ENCODE measurements at regions not wholly inside any gene's neighbourhood (a gene's known extent, or its start where the extent isn't known, plus 50 kb on each side); places are given as distances from the start of the nearest gene placed in this dataset.
"Not testable (repeated sequence)": the region's sequence is repeated elsewhere in the genome, so short reads cannot be mapped to it uniquely, and the experiment has no call there.

GRCh38 chr14:104252256-104253215 lies 114.1 kb downstream of the KIF26A start:
- no peak for DNase-seq

- DNase-seq = no peak
Measured at GRCh38 chr14:104253223-104253822, 114.9 kb downstream of the KIF26A start.

DNA sequence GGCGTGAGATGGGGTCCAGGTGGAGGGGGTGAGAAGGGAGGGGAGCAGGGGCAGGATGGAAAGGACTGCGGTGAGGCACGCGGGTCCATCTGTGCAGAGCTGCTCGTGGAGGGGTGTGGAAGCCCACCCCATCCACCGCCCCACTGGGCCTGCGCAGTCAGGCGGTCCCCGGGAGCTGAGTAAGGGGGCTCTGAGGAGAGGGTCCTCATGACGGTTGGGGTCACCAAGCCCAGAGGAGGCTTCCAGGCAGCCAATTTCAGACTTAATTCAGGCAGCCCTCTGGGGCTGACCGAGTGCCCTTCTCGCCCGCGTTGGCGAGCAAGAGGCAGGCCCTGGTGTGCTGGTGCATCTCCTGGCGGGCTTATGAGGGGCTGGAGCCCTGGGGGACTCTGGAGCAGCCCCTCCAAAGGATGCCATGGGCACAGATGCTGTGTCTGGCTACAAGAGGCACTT lies 115.5 kb downstream of the KIF26A start:
- no peak for DNase-seq

GRCh38 chr14:104254735-104255400 lies 116.5 kb downstream of the KIF26A start:
- no peak for DNase-seq

DNA sequence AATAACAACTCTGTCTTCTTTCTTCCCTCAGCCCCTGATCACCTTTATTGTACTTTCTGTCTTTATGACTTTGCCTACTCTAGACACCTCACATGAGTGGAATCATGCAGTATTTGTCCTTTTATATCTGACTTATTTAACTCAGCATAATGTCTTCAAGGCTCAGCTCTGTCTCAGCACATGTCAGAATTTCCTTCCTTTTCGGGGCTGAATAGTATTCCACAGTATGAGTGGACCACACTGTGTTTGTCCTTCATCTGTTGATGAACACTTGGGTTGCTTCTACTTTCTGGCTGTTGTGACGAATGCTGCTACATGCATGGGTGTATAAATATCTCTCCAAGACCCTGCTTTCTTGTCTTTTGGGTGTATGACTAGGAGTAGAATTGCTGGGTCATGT lies 117.6 kb downstream of the KIF26A start:
- DNase-seq = no peak

DNA sequence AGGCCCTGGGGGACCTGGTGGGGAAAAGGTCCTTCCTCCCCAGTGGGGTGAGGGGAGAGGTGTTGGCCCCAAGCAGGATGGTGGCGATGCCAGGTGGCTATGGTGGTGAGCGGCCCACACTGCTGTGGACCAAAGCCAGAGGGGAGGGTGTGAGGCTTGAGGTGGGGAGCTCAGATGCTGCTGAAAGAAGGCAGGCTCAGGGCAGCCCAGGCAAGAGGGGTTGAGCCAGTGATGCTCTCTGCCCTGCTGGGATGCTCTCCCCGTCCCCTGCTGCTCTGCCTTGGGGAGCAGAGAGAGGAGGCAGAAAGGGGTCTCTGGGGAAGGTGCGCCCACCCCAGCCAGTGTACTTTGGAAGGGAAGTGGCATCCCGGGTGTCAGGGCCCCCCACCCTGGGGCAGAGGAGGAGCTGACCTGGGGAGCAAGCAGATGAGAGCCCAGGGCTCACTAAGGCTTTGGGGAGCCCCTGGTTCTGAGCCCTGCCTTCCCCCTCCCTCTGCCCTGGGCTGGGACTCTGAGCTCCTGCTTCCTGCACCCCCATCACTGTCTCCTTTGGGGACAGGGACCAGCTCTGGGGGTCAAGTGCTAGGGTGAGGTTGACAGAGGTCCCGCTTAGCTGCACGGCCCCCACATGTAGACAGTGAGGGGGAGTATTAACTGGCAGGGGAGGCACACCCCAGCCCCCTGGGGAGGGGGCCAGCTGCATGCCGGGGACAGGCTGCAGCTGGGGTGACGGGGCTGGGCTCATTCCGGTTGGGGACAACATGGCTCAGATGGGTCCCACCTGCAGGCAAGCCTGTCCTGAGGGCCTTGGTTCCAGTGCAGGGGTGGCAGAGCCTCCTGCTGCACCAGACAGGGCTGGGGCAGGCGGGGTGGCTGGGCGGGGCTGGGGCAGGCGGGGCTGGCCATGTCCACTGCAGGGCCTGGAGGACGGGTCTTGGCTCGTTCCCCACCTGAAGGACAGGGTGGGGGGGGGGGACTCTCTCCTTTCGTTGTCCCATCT lies 124.4 kb downstream of the KIF26A start:
- DNase-seq = no peak

GRCh38 chr14:104263675-104264358 lies 125.4 kb downstream of the KIF26A start:
- no peak for DNase-seq

DNA sequence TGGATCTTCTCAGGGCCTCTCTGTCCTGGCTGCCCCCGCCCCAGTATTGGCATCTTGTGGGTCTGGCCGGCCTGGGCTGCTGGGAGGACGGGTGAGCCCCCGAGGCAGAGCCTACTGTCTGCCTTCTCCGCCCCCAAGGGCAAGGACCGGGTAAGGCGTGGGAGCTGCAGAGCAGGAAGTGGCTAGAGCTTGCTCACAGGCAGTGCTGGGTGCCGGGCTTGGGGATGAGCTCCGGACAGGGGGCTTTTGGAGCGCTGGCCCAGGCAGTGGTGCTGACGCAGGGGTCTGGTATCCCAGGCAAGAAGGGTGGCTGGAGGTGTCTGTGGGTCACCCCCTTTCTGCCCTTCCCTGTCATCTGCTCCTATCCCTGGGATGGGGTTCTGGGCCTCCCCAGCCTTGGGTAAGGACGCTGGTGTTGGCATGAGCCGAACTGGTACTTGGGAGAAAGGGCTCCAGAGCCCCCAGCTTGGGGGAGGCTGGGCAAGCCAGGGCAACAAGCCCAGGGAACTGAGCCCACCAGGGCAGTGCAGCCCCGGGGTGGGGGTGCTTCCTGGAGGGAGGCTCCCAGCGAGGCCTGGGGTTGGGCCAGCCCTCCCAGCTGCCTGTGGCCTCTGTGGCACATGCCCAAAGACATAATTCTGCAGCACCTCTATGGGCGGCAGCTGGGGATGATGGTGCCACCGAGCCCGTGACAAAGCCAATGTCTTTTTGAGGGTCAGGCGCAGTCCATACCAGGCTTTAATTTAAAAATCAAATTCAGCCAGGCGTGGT lies 126.3 kb downstream of the KIF26A start:
- DNase-seq = no peak

DNA sequence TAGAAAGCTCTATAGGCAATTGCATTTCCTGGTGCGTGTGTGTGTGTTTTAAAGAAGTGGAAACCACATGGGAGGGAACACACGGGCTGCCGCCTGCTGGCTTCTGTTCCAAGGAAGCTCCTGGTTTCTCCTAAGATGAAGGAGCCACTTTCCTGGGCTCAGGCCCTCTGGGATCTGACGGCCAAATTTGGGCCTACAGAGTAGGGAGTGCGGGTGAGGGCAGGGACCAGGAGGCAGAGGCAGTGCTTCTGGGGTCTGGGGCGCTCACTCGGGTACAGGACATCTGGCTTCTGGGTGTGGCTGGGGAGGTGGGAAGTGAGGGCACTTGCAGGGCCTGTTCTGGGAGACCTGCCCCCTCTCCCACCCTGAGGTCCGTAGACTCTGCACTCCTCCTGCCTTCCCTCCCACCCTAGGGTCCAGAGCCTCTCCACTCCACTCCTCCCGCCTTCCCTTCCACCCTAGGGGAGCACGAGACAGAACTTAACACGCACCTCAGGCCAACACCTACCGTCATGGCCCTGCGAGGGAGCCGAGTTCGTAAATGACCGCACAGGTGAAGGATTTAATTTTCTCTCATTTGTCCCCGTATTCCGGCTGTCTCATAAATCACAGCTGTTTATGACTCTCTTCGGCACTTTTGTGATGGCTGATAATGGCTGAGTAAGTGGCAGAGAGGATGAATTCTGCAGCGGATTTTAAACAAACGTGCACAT lies 127.7 kb downstream of the KIF26A start:
- no peak for DNase-seq

- no peak for DNase-seq
Measured at GRCh38 chr14:104266631-104267575, 128.5 kb downstream of the KIF26A start.

DNA sequence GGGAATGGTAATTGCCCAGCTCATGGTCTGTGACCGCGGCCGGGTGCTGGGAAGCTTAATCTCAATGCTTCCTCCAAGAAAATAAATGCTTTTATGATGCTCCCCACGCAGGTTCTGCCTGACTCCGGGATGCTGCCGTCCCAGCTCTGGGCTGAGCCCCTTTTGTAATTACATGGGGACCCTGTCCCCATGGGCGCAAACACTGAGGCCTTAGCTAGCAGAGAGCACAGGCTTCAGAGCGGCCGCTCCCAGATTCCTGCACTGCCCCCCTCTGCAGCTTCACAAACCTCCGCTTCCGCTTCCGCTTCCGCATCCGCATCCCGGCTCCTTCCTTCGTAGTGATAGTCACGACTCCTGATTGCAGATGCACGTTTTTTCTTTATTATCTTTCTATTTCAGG lies 129.5 kb downstream of the KIF26A start:
- DNase-seq = no peak

- DNase-seq = no peak
Measured at GRCh38 chr14:104268295-104268694, 129.9 kb downstream of the KIF26A start.

DNA sequence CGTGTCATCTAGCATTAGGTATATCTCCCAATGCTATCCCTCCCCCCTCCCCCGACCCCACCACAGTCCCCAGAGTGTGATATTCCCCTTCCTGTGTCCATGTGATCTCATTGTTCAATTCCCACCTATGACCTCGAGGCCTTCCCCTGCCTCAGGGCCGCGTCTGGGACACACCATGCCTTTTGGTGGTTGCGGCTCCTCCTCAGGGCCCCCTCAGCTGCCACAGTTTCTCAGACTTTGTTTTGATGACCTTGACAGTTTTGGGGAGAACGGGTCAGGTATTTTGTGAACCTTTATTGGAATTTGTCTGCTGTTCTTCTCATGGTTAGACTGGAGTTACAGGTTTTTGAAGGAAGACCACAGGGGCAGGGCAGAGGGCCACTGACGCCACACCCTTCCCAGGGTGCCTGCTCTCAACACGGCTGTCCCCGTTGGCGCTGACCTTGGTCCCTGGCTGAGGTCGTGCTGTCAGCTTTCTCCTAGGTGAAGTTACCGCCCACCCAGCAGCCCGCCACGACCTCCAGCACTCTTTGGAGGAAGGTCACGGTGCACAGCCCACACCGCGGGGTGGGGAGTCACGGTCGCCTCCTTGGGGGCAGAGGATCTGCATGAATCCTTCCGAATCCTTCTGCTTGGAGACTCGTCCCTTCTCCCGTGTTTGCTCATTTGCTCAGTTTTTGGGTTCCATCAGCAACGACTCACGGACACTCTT lies 130.5 kb downstream of the KIF26A start:
- no peak for DNase-seq

- not testable (repeated sequence) for DNase-seq
Measured at GRCh38 chr14:104269511-104270241, 131.3 kb downstream of the KIF26A start.

DNA sequence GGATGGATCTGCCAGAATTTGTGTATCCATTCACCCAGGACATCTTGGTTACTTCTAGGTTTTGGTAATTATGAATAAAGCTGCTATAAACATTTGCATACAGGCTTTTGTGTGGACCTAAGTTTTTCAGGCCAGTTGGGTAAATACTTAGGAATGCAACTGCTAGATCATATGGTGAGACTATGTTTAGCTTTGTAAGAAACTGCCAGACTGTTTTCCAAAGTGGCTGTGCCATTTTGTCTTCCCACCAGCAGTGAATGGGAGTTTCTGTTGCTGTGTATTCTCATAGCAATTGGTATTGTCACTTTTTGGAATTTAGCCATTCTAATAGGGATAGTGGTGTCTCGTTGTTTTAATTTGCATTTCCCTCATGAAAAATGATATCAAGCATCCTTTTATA lies 133.0 kb downstream of the KIF26A start:
- no peak for DNase-seq

- DNase-seq = no peak
Measured at GRCh38 chr14:104274806-104275205, 136.4 kb downstream of the KIF26A start.

DNA sequence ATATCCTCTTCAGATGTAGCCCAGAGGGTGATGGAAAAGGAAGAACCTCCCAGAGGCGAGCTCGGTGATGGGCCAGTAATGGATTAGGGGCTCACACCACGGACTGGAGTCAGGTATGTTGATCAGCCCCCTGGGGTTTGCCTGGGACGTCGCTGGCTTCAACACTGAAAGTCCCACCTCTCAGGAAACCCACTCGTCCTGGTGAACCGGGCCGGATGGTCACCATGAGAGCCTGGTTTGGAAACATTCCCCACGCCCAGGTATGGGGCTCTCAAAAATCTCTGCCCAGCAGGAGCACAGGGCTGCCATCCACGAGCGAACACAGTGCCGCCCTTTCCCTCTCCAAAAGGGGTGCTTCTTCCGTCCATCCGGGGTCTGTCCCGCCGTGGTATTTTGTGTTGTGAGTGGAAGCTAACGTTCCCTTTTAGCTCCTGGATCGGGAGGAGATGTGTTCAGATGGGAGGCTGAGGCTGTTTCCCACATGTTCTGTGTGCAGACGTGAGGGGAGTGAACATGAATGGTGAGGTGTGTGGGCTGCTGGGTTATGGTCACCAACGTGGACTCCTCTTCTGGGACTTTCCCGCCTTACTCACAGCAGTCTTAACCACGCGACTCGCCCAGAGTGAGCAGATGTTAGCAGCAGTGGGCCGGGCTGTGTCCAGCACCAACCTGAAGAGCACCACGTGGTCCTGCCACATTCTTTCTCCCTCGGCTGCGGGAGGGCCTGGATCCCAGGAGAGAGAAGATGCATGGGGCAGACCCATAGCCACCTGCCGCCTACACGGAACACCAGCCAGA lies 139.2 kb downstream of the KIF26A start:
- no peak for DNase-seq
